GM19023 (cell line): ENCODE measurements at regions not wholly inside any gene's neighbourhood (a gene's known extent, or its start where the extent isn't known, plus 50 kb on each side); places are given as distances from the start of the nearest gene placed in this dataset.

Source experiments
- ATAC-seq: cut with Tn5 transposase; IDR thresholded peaks from one replicate; pipeline ENCODE4 v1.9.1; 2021; ENCODE audit warnings: mild to moderate bottlenecking, moderate library complexity; ENCODE audit not compliant: unreplicated experiment

DNA sequence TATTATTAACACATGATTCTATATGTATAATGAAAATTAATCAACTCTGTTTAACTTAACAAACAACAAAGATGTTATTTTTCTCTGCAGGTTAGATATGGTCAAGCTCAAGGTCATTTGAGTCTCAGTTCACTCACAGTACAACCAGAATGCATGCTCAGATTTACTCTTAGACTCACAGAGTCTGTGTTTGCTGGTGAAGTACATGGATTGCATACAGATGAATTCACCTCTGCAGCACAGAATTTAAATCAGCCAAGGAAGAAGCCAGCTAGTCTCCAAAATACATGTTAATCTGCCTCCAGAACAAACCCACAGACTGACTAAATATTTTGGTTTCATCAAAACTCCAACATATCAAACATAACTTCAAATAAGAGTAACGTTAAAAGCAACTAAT is 424.5 kb downstream of the RAD51AP2 start:
- no peak for ATAC-seq

DNA sequence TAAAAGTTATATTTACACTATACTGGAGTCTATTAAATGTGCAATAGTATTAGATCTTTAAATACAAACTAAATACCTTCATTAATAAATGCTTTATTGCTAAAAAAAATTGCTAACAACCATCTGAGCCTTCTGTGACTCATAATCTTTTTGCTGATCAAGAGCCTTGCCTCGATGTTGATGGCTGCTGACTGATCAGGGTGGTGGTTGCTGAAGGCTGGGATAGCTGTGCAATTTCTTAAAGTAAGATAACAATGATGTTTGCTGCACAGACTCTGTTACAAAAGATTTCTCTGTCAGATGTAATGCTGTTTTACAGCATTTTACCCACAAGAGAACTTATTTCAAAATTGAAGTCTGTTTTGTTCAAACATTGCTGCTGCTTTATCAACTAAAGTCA is 421.4 kb upstream of the CYRIA start:
- no peak for ATAC-seq

DNA sequence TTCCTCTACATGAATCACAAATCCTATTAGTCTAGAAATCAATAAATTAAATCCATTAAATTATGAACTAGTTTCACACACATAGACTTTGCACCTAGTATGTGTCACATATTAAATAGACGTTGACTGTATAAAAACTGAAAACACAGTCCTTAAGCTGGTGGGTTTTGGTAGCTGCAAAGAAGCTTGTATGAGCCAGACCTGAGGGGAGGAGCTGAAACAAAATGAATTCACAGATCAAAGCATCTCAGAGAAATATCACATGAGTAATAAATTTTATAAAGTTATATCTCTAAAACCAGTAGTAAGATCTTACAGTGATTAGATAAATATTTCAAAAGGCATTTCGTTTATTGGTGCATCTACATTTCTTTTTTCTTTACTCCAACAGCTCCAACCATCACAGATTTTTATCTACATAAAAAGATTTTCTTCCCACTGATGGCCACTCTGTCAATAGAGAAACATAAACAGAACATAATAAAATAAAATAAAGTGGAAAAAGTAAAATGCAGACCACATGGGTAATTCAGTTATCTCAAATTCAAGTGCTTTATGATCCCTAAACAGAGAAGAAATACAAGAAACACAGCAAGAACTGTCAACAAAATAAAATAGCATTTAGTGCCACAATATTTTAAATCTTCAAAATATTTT is 420.0 kb upstream of the CYRIA start:
- ATAC-seq: no peak

DNA sequence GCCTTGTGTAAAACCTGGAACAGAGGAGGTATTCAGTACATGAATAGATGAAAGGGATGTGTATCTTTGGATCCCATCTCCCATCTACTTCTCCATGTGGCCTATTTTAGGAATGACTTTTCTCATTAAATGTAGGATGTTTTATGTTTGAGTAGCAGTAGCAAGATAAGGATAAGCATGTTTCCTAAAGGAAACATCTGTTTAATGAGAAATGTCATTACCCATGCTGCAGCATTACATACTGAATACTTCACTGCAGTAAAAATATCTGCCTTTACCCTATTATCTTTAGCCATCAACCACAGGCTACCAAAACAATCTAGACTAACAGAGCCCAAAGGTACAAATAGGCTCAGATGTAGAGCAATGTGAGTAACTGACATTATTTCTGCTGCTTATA is 419.2 kb upstream of the CYRIA start:
- no peak for ATAC-seq

DNA sequence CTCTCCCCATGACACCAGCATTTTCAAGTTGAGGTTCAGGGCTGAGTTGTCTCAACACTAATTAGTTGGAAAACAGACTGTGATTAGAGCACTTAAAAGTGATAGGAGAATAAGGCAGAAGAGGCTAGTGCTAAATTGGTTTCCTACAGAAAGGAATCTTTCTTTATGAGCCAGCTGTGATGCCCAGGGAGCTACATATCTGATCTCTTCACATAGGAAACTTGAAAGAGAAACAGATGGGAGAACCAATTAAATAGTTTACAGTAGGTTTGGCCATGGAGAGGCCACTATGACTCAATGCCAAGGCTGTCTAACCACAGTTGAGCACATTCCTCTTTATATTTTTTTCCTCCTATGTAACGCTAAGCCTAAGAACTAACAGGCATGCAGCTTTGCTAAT is 418.3 kb upstream of the CYRIA start:
- no peak for ATAC-seq

DNA sequence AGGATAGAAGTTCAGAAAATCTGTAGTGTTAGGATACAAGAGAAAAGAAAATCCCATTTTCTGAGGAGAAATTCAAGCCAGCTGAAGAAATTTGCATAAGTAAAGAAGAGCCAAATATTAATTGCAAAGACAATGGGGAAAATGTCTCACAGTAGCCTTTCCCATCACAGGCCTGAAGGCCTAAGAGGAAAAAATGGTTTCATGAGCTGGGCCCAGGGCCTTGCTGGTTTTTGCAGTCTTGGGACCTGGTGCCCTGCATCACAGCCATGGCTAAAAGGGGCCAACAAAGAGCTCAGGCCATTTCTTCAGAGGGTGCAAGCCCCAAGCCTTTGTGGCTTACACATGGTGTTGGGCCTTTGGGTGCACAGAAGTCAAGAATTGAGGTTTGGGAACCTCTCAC is 413.6 kb upstream of the CYRIA start:
- ATAC-seq: no peak

DNA sequence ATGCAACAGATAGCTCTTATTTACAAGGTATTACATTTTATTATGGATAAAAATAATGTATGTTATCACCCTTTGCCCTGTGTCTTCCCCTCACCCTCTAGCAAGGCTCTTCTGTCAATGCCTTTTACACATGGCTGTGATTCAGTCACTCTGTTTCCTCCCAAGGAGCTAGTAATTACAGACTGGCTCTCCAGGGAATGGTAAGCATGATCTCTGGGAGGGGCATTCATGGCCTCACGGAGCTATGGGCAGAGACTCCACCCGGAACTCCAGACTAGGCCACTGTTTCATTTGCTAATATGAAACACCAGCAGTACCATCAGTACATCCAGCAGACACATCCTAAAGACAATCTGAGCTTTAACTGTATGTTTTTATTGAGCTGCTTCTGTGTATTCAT is 410.9 kb upstream of the CYRIA start:
- no peak for ATAC-seq

DNA sequence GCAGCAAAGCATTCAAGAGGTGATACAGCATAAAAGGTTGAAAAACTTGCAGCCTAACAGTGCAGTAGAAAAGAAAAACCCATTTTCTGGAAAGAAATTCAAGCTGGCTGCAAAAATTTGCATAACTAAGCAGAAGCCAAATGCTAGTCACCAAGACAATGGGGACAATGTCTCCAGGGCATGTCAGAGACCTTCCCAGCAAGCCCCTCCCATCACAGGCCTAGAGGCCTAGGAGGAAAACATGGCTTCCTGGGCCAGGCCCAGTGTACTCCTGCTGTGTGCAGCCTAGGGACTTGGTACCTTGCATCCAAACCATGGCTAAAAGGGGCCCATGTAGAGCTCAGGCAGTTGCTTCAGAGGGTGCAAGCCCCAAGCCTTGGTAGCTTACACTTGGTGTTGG is 405.1 kb upstream of the CYRIA start:
- ATAC-seq: no peak

DNA sequence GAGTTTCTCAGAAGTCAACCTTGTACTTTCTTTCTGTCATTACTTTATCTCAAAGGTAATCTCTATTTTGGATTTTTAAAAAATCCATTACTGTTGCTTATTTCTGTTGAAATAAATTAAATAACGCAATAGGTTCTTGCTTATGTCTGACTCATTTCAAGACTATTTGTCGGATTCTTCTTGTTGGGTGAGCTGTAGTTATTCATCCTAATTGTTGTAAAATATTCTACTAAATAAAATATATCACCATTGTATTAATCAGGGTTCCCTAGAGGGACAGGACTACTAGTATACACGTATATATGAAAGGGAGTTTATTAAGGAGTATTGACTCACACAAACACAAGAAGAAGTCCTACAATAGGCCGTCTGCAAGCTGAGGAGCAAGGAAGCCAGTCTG is 403.9 kb upstream of the CYRIA start:
- ATAC-seq: no peak

DNA sequence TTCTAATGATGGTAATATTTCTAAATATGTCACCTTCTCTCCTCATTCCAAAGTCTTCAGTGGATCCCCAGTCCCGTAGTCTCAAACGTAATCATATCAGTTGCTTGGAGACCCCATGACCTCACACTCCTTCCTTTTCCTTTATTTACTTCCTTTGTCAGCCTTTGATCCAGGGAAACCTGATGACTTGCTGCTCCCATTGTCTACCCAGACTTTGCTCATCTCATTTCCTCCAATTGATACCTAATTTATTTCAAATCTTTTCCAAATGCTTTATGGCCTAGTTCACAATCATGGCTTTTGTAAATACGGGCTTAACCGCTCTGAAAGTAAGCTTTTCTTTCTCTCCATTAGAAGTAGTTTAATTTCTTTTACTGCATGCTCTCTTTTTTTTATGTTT is 402.4 kb upstream of the CYRIA start:
- ATAC-seq: no peak

DNA sequence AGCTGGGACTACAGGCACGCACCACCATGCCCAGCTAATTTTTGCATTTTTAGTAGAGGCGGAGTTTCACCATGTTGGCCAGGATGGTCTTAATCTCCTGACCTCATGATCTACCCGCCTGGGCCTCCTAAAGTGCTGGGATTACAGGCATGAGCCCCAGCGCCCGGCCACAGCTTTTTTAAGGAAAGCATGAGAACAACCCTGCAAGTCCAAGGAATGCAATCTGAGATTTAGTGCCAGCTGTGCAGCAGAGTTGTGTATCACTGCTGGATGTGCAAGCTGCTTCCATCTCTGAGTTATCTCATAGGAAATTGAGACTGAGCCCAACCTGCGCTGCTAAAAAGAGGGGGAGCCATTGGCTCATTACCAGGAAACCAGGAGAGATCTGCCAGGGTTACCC is 399.9 kb upstream of the CYRIA start:
- ATAC-seq: no peak

DNA sequence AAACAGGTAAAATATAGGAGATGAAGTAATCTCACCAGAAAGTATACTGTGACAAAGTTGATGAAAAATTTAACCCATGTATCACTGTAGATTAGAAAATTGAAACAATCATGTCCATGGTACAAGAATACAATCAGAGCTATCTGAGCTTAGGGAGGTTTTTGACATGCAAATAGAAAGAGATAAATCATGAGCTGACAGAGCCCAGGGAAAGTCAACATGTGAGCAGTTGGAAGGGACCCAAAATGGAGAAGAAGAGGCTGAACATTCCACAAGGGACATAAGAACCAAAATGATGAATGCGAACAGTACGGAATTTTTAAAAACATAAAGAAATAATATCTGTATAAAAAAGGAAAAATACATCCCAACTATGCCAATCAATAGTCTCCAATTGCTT is 395.4 kb upstream of the CYRIA start:
- ATAC-seq: no peak

DNA sequence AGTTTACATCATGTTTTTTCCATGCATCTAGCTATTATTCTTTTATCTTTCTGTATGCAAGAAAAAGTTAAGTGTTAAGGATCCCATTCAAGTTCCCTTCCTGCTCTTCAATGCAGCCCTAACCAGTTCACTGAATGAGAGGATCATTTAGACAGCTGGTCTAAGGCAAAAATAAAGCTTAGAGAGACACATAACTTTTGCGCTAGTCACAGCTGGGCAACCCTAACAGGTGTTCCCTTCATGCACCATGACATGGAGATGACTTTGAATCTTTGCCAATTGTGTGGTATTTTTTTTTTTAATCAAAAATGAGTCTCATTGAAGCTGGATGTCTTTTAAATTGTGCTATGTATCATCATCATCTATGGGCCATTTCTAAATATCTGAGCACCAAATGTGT is 393.8 kb upstream of the CYRIA start:
- ATAC-seq: no peak

DNA sequence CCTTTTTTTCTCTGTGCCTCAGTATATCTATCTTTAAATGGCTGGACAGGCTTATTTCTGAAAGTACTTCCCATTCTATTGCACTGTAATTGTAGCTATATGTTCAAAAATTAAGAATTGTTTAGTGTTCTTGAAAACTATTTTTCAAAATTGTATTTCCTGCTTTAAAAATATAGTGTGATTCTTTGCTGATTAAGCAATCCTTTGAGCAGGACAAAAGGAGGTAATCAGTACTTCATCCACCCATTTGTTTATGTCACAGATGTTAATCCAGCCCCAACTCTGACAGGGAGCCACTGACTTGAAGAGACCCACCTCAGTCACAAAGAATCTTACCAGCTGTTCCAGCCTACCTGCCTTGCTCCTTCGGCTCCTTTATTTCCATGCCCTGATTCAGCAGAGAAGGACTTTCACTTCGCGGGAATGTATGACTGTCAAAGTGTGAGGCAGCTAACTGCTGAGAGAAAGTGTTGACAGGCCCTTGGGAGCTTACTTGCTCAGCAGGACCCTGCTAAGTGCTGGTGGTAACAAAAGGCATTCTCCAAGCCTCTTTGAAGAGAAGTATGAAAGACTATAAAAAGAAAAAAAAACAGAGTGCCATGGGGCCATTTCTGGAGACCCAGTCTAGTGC is 393.3 kb upstream of the CYRIA start:
- no peak for ATAC-seq

DNA sequence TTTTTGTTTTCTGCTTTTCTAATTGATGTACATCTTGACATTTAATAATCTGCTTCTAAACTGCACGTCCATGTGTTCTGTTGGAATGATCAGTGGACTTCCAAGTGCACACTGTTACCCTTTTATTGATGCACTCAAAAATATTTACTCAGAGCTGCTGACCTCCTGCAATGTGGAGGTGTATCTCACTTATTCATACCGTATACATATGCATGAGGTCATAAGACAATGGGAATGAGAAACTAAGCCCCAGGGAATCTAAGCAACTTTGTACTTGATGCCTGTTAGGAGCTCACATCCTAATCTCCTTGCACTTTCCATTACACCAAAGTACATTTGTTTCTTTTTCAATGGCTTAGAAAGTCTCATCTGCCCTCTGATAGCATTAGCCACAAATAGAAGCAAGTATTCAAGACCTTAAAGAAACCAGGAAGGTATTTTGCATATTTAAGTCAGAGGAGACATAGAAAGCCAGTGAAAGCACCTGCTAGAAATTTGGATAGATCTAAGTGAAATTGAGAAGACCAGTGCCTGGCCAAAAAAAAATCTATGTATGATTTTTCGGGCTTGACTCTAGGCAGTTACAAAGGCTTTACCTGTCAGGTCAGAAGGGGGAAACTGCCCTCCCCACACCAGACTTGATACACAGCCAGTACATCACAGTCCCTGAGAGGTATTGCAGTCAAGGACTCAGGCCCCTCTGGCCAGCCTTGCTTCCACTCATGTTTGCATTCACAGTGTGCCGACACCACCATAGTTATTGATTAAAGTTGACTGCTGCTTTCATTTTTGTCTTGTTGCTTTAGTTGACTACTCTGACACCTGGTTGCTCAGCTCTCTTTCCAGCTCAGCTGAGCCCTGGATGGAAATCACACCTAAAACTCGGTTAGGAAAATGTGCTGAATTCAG is 391.7 kb upstream of the CYRIA start:
- no peak for ATAC-seq

DNA sequence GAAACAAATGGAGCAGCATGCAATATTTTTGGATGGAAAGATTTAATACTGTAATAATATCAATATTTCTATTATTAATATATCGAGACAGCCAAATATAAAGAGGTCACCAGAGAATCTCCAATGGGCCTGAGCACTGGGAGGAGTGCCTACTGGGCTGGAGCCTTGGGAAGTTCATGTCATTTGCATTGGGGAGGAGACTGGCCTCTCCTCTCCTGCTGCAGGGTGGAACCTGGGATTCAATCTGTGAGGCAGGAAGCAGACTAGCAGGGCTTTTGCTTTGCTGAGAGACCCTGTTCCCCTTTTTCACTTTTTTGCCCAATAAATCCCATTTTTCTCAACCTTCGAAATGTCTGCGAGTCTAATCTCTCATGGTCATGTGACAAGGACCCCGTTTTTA is 390.6 kb upstream of the CYRIA start:
- no peak for ATAC-seq

DNA sequence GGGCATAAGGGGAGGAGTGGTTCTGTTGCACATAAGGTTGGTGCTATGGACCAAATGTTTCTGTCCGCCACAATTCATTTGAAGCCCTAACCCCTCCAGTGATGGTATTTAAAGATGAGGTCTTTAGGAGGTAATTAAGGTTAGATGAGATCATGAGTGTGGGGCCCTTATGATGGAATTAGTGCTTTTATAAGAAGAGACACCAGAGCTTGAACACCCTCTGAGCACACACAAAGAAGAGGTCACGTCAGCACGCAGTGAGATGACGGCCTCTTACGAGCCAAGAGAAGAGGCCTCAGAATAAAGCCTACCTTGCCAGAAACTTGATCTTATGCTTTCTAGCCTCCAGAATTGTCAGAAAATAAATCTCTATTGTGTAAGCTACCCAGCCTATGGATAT is 386.4 kb upstream of the CYRIA start:
- no peak for ATAC-seq

DNA sequence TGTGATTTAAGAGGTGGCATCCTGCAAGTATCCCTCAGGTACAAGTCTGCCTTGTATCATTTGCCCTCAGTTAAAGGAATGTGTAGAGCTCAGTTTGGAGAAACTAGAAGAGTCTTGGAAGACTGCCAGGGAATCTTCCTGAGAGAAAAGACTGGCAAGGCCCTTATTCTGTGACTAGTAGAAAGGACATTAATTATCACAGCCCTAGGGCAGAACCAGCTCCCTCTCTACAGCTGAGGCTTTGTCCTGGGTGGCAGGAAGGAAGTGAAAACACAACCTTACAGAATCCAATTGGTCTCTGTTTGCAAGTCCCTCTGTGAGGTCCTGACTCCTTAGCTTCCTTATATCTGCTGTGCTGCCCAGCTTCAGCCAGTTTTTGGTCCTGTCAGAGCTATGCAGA is 385.9 kb upstream of the CYRIA start:
- no peak for ATAC-seq

DNA sequence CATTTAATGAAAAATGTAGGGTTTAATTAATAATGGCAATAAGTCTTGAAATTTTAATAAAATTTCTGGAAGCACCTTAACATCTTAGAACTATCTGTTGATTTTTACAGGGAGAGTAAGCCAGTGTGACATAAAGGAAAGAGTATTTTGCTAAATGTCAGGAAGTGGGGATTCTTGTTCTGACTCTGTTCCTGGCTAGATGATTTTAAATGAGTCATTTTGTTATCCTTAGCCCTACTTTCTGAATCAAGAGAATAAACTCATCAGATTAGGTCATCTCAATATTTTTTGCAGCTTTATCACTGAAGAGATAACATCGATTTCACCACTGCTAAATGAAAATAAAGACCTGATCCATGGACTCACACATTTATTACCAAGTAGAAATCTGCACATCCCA is 377.5 kb upstream of the CYRIA start:
- ATAC-seq: no peak

DNA sequence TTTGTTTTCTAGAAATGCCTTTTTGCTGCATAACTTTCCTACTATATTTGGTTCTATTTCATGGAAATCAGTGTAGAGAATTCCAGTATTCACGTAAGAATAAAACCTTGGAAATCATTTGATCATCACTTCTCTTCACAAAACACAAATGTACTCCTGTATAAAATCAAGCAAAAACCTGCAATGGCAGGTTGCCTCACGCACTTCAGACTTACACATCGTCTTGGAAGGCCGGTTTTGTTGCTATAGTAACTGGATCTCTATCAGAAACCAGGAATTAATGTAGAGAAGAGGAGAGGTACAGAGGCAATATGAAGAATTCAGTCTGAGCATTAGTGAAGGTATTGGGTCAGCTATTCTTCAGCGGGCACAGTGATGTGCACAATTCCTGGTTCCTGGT is 370.7 kb upstream of the CYRIA start:
- ATAC-seq: no peak

DNA sequence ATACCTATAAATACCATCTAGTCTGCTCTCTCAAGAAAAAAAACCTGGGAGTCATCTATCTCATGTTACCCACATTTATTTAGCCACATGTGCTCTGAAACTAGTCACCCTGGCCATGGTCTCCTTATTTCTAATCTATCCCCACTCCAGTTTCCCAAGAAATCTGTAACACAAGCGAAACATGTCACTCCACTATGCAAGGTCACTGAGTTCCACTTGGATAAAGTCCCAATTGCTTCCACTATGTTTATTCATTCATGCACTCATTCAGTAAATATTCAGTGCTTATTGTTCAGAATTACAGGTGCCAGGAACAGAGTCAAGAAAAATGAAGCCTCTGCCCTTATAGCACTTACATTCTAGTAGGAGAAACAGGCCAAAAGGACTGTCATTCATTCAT is 369.4 kb upstream of the CYRIA start:
- ATAC-seq: no peak

DNA sequence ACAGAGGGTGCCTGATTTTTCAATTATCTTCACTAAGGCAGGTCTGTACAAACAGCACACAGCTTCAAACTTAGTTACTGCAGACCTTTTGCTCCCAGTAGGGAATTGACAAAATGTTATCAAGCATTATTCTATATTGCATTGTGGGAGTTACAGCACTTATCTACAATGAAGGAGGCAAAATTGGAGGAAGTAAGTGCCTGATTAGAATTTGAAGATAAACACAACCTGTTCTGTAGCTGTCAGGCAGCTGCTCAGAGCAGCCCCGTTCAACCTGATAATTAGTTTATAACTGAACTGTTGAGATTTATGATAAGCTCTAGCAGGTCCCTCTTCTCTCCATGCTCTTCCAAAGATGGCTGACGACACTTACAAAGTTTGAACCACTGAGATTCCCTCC is 364.4 kb upstream of the CYRIA start:
- no peak for ATAC-seq
